Esophagus squamous epithelium (tissue), 4 donors: ENCODE measurements at regions not wholly inside any gene's neighbourhood (a gene's known extent, or its start where the extent isn't known, plus 50 kb on each side); places are given as distances from the start of the nearest gene placed in this dataset.

ENCODE experiments used
- POLR2A ChIP-seq, 4 donors: fragments of 450-650 bp; IDR thresholded peaks; one replicate each; pipeline ENCODE4 v1.6.1; 2017; ENCODE audit warnings: antibody characterized with exemption in 4 of 4, mild to moderate bottlenecking in 4 of 4, moderate library complexity in 3 of 4
- TF ChIP-seq, protein P1 (sequence below), 6 experiments: fragments of 450-650 bp in 4 of 6; fragments of 200-600 bp in 2 of 6; sonication (generic) in 2 of 6; IDR thresholded peaks; one replicate each; pipeline ENCODE4 v1.5.1; 2016 to 2019; ENCODE audit warnings: antibody characterized with exemption in 6 of 6, mild to moderate bottlenecking in 4 of 6, moderate library complexity in 4 of 6

DNA sequence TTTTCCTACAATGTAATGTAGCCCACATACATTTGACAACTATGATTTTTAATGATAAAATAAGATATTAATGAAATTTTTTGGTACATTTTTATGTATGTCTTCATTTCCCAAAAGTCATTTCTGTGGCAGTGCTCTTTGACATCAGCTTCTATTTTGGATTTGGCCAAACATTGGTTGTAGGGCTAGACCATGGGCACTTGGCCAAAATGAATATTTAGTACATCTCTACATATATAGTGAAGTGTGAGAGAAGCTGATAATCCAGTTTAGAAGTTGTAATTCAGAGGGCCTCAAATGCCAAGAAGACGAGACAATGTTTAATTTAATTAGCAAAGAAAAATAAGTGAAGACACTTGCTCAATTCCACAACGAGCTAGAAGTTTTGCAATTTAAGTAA is 724.9 kb upstream of the SOX9 start:
- TF ChIP-seq, protein P1, sequence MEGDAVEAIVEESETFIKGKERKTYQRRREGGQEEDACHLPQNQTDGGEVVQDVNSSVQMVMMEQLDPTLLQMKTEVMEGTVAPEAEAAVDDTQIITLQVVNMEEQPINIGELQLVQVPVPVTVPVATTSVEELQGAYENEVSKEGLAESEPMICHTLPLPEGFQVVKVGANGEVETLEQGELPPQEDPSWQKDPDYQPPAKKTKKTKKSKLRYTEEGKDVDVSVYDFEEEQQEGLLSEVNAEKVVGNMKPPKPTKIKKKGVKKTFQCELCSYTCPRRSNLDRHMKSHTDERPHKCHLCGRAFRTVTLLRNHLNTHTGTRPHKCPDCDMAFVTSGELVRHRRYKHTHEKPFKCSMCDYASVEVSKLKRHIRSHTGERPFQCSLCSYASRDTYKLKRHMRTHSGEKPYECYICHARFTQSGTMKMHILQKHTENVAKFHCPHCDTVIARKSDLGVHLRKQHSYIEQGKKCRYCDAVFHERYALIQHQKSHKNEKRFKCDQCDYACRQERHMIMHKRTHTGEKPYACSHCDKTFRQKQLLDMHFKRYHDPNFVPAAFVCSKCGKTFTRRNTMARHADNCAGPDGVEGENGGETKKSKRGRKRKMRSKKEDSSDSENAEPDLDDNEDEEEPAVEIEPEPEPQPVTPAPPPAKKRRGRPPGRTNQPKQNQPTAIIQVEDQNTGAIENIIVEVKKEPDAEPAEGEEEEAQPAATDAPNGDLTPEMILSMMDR (IDR thresholded peaks at IDR 0.05) = no peak
- no peak for TF ChIP-seq POLR2A (IDR thresholded peaks at IDR 0.05)
